ENCODE measurements at regions not wholly inside any gene's neighbourhood (a gene's known extent, or its start where the extent isn't known, plus 50 kb on each side); places are given as distances from the start of the nearest gene placed in this dataset.
"Not testable (repeated sequence)": the region's sequence is repeated elsewhere in the genome, so short reads cannot be mapped to it uniquely, and the experiment has no call there.

DNA sequence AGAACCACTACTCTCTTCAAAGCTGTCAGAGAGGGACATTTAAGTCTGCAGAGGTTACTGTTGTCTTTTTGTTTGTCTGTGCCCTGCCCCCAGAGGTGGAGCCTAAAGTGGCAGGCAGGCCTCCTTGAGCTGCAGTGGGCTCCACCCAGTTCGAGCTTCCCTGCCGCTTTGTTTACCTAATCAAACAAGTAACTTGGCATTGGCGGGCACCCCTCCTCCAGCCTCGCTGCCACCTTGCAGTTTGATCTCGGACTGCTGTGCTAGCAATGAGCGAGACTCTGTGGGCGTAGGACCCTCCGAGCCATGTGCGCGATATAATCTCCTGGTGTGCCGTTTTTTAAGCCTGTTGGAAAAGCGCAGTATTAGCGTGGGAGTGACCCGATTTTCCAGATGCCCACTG lies 920.7 kb downstream of the REEP3 start:
- H2BK15ac ChIP-seq (ENCODE audit: low read length); H2AFZ ChIP-seq (ENCODE audit: low read length): not testable (repeated sequence)

DNA sequence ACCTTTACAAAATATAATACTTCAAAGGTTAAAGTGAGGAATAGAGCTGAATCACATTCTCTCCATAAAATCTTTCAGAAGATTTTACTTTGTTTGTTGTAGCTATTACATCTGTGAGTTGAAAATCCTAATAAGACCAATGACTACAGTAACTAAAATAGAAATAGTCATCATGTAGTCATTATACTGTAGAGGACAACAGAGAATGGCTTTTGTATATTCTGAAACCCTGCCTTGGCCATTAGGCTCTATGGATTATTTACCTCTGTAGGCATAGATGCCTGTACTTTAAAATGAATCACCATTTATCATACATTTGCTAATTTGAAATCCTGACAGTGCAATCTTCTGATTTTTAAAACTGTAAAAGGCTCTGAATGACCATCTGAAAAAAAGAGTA lies 923.0 kb downstream of the REEP3 start:
- Histone ChIP-seq H2BK5ac (ENCODE audit: low read length) (no peak overlapping the region), H3K27me3 (ENCODE audit: control insufficient read depth in 3 of 3, insufficient read depth in 3 of 3, low read depth in 1 of 3, low read length in 3 of 3) (no peaks in the 10 kb centered on the region), H3K23ac (ENCODE audit: low read depth, low read length, poor library complexity) (no peak overlapping the region), H3K9ac (ENCODE audit: low read depth, low read length, poor library complexity) (no peak overlapping the region), H4K91ac (ENCODE audit: low read depth, low read length, poor library complexity) (no peak overlapping the region), H4K8ac (ENCODE audit: low read depth, low read length) (no peak overlapping the region), H2BK15ac (ENCODE audit: low read length) (no peak overlapping the region), H2BK12ac (ENCODE audit: low read length) (no peak overlapping the region), H3K14ac (ENCODE audit: low read length) (no peak overlapping the region), H2AFZ (ENCODE audit: low read length) (no peak overlapping the region), H2AK5ac (ENCODE audit: low read depth, low read length) (no peak overlapping the region), H3K36me3 (replicated peaks in 1 of 2; ENCODE audit: control insufficient read depth in 2 of 2, insufficient read depth in 2 of 2, low read length in 2 of 2) (no peaks in the 10 kb centered on the region), H3K79me1 (ENCODE audit: low read depth, low read length) (no peaks in the 10 kb centered on the region), H2BK120ac (ENCODE audit: low read depth, low read length) (no peak overlapping the region), H3K4me2 (ENCODE audit: insufficient read depth, low read length, poor library complexity, severe bottlenecking) (no peak overlapping the region), H3K18ac (ENCODE audit: low read length) (no peak overlapping the region), H3K4me1 (ENCODE audit: control insufficient read depth in 2 of 2, insufficient read depth in 1 of 2, low read depth in 1 of 2, low read length in 2 of 2) (no peaks in the 10 kb centered on the region), H3K9me3 (replicated peaks in 1 of 2; ENCODE audit: control insufficient read depth in 2 of 2, insufficient read depth in 1 of 2, low read depth in 1 of 2, low read length in 2 of 2) (no peaks in the 10 kb centered on the region), H3K4ac (ENCODE audit: low read length) (no peak overlapping the region), H3K4me3 (ENCODE audit: low read length in 2 of 2) (no peak overlapping the region), H3K27ac (replicated peaks; ENCODE audit: low read length) (no peak overlapping the region)
- no peak for DNase-seq (ENCODE audit: low spot score)

More for the DNA sequence above, 920.7 kb downstream of the REEP3 start:
- H3K14ac ChIP-seq (ENCODE audit: low read length); H3K4me2 ChIP-seq (ENCODE audit: insufficient read depth, low read length, poor library complexity, severe bottlenecking); H4K91ac ChIP-seq (ENCODE audit: low read depth, low read length, poor library complexity); H3K27me3 ChIP-seq (ENCODE audit: control insufficient read depth in 3 of 3, insufficient read depth in 3 of 3, low read depth in 1 of 3, low read length in 3 of 3); H2BK5ac ChIP-seq (ENCODE audit: low read length); H4K8ac ChIP-seq (ENCODE audit: low read depth, low read length); H3K9me3 ChIP-seq (replicated peaks in 1 of 2; ENCODE audit: control insufficient read depth in 2 of 2, insufficient read depth in 1 of 2, low read depth in 1 of 2, low read length in 2 of 2); H2BK12ac ChIP-seq (ENCODE audit: low read length); H3K4ac ChIP-seq (ENCODE audit: low read length); H3K23ac ChIP-seq (ENCODE audit: low read depth, low read length, poor library complexity); H3K18ac ChIP-seq (ENCODE audit: low read length); H3K36me3 ChIP-seq (replicated peaks in 1 of 2; ENCODE audit: control insufficient read depth in 2 of 2, insufficient read depth in 2 of 2, low read length in 2 of 2); H3K4me1 ChIP-seq (ENCODE audit: control insufficient read depth in 2 of 2, insufficient read depth in 1 of 2, low read depth in 1 of 2, low read length in 2 of 2); H3K9ac ChIP-seq (ENCODE audit: low read depth, low read length, poor library complexity); H3K4me3 ChIP-seq (ENCODE audit: low read length in 2 of 2); H2BK120ac ChIP-seq (ENCODE audit: low read depth, low read length); DNase-seq (ENCODE audit: low spot score); H3K79me1 ChIP-seq (ENCODE audit: low read depth, low read length); H2AK5ac ChIP-seq (ENCODE audit: low read depth, low read length); H3K27ac ChIP-seq (replicated peaks; ENCODE audit: low read length): not testable (repeated sequence)
- WGBS, 2 donors (ENCODE audit: extremely low coverage in 2 of 2, insufficient read length in 2 of 2, insufficient replicate concordance in 1 of 2): no CpG with 5 or more reads among the region's 14 CpGs

DNA sequence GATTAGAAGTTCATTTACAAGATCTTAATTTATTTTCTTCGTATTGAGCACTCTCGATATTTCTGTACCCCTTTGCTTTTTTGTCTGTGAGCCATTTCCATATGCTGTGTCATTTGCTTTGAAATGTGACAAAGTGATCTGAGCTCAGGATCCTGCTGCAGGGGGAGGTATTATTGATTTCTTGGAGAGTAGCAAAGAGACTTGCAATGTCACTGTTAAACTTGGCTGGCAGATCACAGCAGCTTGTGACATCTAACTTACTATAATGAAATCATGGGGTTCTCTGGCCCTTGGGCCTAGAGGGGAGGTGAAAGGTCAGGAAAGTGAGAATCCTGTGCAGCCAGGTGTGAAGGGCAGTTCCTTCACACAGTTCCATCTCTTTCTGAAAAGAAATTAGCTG lies 923.4 kb downstream of the REEP3 start:
- DNase-seq (ENCODE audit: low spot score): no peak
- no peak overlapping the region for H2BK5ac ChIP-seq (ENCODE audit: low read length)
- H3K27me3 ChIP-seq (ENCODE audit: control insufficient read depth in 3 of 3, insufficient read depth in 3 of 3, low read depth in 1 of 3, low read length in 3 of 3): no peaks in the 10 kb centered on the region
- H3K9ac ChIP-seq (ENCODE audit: low read depth, low read length, poor library complexity): no peak overlapping the region
- no peaks in the 10 kb centered on the region for H3K36me3 ChIP-seq (replicated peaks in 1 of 2; ENCODE audit: control insufficient read depth in 2 of 2, insufficient read depth in 2 of 2, low read length in 2 of 2)
- no peak overlapping the region for H3K4ac ChIP-seq (ENCODE audit: low read length)
- H2AFZ ChIP-seq (ENCODE audit: low read length): no peak overlapping the region
- no peak overlapping the region for H3K23ac ChIP-seq (ENCODE audit: low read depth, low read length, poor library complexity)
- no peaks in the 10 kb centered on the region for H3K9me3 ChIP-seq (replicated peaks in 1 of 2; ENCODE audit: control insufficient read depth in 2 of 2, insufficient read depth in 1 of 2, low read depth in 1 of 2, low read length in 2 of 2)
- H2AK5ac ChIP-seq (ENCODE audit: low read depth, low read length): no peak overlapping the region
- no peak overlapping the region for H3K4me3 ChIP-seq (ENCODE audit: low read length in 2 of 2)
- H2BK15ac ChIP-seq (ENCODE audit: low read length): no peak overlapping the region
- no peaks in the 10 kb centered on the region for H3K4me1 ChIP-seq (ENCODE audit: control insufficient read depth in 2 of 2, insufficient read depth in 1 of 2, low read depth in 1 of 2, low read length in 2 of 2)
- H2BK120ac ChIP-seq (ENCODE audit: low read depth, low read length): no peak overlapping the region
- H3K18ac ChIP-seq (ENCODE audit: low read length): no peak overlapping the region
- H2BK12ac ChIP-seq (ENCODE audit: low read length): no peak overlapping the region
- H3K79me1 ChIP-seq (ENCODE audit: low read depth, low read length): no peaks in the 10 kb centered on the region
- WGBS, 2 donors (ENCODE audit: extremely low coverage in 2 of 2, insufficient read length in 2 of 2, insufficient replicate concordance in 1 of 2): no CpG with 5 or more reads among the region's 2 CpGs
- H3K27ac ChIP-seq (replicated peaks; ENCODE audit: low read length): no peak overlapping the region
- no peak overlapping the region for H4K91ac ChIP-seq (ENCODE audit: low read depth, low read length, poor library complexity)
- no peak overlapping the region for H3K14ac ChIP-seq (ENCODE audit: low read length)
- H3K4me2 ChIP-seq (ENCODE audit: insufficient read depth, low read length, poor library complexity, severe bottlenecking): no peak overlapping the region
- H4K8ac ChIP-seq (ENCODE audit: low read depth, low read length): no peak overlapping the region

DNA sequence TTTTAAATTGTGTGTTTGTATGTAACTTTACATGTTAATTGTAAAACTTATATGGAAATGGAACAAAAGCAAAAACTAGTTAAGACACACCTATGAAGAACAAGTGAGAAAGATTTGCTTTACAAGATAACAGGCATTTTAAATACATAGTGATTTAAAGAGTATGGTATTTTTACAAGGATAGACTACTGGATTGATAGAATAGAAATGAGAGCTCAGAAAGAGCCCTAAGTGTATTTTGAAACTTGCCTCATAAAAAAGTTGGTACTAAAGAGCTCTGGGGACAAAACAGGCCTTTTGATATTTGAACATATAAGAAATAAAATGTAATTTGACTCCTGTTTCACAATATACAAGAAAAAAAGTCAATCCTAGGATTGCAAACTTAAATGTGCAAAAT lies 928.4 kb downstream of the REEP3 start:
- Histone ChIP-seq H2BK120ac (ENCODE audit: low read depth, low read length) (no peak overlapping the region), H3K4ac (ENCODE audit: low read length) (no peak overlapping the region), H4K8ac (ENCODE audit: low read depth, low read length) (no peak overlapping the region), H2AFZ (ENCODE audit: low read length) (no peak overlapping the region), H2BK5ac (ENCODE audit: low read length) (no peak overlapping the region), H3K4me1 (ENCODE audit: control insufficient read depth in 2 of 2, insufficient read depth in 1 of 2, low read depth in 1 of 2, low read length in 2 of 2) (no peaks in the 10 kb centered on the region), H4K91ac (ENCODE audit: low read depth, low read length, poor library complexity) (no peak overlapping the region), H3K23ac (ENCODE audit: low read depth, low read length, poor library complexity) (no peak overlapping the region), H3K36me3 (replicated peaks in 1 of 2; ENCODE audit: control insufficient read depth in 2 of 2, insufficient read depth in 2 of 2, low read length in 2 of 2) (no peaks in the 10 kb centered on the region), H3K4me2 (ENCODE audit: insufficient read depth, low read length, poor library complexity, severe bottlenecking) (no peak overlapping the region), H3K4me3 (ENCODE audit: low read length in 2 of 2) (no peak overlapping the region), H2BK15ac (ENCODE audit: low read length) (no peak overlapping the region), H3K9me3 (replicated peaks in 1 of 2; ENCODE audit: control insufficient read depth in 2 of 2, insufficient read depth in 1 of 2, low read depth in 1 of 2, low read length in 2 of 2) (no peaks in the 10 kb centered on the region), H3K27ac (replicated peaks; ENCODE audit: low read length) (no peak overlapping the region), H3K18ac (ENCODE audit: low read length) (no peak overlapping the region), H3K27me3 (ENCODE audit: control insufficient read depth in 3 of 3, insufficient read depth in 3 of 3, low read depth in 1 of 3, low read length in 3 of 3) (no peaks in the 10 kb centered on the region), H3K9ac (ENCODE audit: low read depth, low read length, poor library complexity) (no peak overlapping the region), H3K14ac (ENCODE audit: low read length) (no peak overlapping the region), H2BK12ac (ENCODE audit: low read length) (no peak overlapping the region), H2AK5ac (ENCODE audit: low read depth, low read length) (no peak overlapping the region), H3K79me1 (ENCODE audit: low read depth, low read length) (no peaks in the 10 kb centered on the region)
- DNase-seq (ENCODE audit: low spot score): no peak

Data from neuronal stem cell (in vitro differentiated cells).